ENCODE measurements at regions not wholly inside any gene's neighbourhood (a gene's known extent, or its start where the extent isn't known, plus 50 kb on each side); places are given as distances from the start of the nearest gene placed in this dataset.
A peak's percentile ranks its signal among the peaks of the same experiment; 100 is the strongest.

DNA sequence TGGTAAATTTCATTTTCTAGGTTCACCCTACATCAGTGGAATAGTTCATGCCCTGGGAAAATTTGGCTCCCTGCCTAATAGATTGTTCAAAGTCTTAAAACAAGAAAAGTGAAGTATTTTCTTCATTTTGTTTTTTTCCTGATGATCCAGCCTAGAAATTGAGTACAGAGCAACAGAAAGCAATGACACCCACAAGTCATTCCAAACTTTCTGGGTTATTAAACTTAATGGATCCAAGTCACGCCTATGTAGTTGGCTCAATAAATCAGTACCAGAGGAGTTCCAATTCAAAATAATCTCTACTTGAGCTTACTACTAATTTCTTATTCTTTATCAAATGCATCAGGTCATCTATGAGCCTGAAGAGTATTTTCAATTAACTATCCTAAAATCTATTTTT is 937.6 kb upstream of the SLIT2 start:
- DNase-seq (ENCODE audit: low spot score), result no peak

DNA sequence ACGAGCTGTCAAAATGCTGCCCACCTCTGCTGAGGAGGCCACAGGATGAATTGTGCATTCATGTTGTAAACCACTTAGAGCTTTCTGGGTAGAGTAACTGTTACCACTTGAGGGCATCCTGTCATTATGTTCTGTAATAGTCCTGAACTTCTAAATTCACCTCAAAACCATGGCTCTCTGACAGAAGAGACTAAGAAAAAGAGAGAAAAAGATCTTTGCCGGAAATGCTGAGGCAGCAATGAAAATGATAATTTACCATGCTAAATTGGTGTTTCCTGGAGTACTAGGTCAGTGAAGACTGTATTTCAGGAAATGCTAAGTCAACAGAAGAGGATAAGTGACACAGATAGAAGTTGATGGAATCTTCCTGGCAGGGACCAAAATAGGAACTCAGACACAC is 942.3 kb upstream of the SLIT2 start:
- peak; percentile 11 for DNase-seq (ENCODE audit: low spot score)

DNA sequence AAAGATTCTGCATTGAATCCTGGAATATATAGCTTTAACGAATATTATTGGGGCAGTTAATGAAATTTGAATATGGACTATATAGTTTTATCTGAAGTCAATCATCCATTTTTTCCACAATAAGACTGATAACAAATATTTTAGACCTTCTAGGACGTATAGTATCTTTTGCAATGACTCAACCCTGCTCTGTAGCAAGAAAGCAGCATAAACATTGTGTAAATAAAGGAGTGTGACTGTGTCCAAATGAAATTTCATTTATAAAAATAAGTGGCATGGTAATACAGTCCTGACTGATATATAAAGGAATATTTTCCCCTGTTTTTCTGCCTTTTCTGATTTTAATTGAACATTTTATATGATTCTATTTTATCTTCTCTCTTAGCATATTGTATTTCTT is 947.7 kb upstream of the SLIT2 start:
- no peak for DNase-seq (ENCODE audit: low spot score)

DNA sequence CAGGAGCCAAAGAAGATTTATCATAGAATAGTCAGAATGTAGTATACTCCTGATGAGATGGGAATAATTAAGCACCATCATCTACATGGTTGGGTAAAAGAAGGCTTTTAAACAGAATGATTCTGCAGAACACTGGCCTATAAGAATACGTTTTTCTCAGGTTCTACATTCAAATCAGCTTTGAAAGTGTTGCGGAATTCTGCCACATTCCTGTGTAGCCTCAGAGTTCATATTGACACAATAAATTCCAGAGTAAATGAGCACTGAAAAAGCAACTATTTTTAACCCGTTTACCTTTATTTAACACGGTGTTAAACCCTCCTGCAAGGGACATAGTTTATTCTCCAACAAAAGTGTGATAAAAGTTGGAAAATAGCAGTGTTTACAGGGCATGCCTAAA is 950.2 kb upstream of the SLIT2 start:
- no peak for DNase-seq (ENCODE audit: low spot score)

DNA sequence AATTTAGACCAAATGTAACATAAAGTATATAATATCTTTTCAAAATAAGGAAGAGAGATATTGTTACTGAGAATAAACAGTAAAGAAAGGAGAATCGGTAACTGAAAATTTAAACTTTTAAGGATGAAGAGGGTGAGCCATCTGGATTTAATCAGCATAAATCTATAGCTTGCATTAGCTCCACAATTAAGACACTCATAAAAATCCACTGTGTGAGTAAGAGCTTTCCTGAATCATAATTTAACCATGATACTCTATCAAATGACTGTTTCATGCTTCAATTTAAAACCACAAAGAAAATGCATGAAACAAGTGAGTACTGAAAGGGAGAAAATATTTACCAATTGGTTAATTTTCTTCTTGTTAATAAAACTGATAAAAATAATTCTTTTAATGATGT is 951.5 kb upstream of the SLIT2 start:
- no peak for DNase-seq (ENCODE audit: low spot score)

DNA sequence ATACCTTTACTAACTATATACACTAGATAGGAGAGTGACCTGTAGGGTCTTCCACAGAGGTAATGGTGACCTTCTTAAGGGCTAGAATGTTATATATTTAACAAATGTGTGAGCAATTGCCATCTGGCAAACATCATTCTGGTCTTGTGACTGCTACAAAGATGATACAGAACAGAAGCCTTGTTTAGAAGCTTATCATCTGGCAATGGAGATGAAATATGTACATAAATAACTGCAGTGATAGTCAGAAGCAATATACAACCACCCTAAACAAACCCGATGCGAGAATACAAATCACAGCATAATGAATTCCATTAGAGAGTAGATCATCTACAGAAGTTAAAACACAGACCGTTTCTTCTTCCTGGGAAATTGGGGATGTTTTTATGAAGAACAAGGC is 952.7 kb upstream of the SLIT2 start:
- DNase-seq (ENCODE audit: low spot score), result no peak

DNA sequence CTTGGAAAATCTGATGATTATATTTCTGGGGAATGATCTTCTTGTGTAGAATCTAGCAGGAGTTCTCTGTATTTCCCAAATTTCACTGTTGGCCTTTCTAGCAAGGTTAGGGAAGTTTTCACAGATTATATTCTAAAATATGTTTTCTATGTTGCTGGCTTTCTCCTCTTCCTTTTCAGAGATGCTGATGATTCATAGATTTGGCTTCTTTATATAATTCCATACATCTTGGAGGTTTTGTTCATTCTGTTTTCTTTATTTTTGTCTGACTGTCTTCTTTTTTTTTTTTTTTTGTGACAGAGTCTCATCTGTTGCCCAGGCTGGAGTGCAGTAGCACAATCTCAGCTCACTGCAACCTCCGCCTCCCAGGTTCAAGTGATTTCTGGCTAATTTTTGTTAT is 957.9 kb upstream of the SLIT2 start:
- DNase-seq (ENCODE audit: low spot score), result no peak

DNA sequence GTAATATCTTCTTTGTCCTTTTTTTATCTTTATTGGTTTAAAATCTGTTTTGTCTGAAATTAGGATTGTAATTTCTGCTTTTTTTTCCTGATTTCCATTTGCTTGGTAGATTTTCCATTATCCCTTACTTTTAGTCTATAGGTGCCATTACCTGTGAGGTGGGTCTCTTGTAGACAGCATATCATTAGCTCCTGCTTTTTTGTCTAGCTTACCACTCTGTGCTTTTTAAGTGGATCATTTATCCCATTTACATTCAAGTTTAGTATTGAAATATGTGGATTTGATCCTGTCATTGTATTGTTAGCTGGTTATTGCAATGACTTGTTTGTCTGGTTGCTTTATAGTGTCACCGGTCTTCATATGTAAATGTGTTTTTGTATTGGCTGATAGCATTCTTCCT is 958.6 kb upstream of the SLIT2 start:
- no peak for DNase-seq (ENCODE audit: low spot score)

DNA sequence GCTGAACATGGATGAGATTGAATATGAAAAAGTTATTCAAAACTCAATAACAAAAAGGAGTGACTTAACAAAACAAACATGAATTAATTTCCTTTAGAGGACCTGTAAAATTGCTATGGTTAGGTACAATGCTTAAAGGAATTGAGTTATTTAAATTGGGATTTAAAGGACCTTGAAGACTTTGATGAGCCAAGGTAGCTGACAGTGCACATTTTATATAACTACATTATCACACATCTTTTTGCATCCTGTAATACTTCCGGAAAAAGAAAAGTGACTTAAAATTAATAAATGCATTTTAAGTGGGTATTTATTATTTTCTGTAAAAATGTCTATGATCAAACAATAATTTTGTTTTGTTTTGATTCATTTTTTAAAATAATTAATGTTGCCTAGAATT is 964.8 kb upstream of the SLIT2 start:
- DNase-seq (ENCODE audit: low spot score), result no peak

DNA sequence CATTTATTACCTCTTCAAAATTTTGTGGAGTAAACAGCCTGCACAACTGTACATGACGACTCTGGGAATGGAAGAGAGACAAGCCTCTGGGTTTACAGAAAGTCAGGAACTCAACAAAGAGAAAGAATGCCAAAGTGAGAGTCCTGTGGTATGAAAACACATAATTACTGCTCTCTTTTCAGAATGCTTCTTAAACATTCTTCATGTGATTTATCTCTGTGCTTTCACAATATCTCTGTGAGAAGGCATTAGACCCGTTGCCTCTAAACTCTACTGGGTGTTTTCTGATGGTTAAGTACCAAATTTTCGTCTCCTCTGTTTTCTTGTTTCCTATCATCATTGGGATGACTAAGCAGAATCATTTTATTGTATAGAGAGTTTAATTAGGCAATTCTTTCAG is 966.6 kb upstream of the SLIT2 start:
- no peak for DNase-seq (ENCODE audit: low spot score)

DNA sequence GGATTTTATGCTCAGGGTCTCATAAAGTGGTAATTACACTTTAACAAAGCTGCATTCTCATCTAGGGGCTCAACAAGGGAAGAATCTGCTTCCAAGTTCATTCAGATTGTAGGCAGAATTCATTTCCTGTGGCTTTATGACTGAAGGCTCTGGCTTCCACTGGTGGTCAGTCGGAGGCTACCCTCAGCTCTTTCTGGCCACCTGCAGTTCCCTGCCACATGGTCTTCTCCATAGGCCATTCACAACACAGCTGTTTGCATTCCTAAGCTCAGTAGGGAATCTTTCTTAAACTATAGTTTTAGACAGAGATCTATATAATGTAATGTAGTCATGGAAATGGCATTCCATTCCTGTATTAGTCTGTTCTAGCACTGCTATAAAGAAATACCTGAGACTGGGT is 973.0 kb upstream of the SLIT2 start:
- DNase-seq (ENCODE audit: low spot score), result no peak

DNA sequence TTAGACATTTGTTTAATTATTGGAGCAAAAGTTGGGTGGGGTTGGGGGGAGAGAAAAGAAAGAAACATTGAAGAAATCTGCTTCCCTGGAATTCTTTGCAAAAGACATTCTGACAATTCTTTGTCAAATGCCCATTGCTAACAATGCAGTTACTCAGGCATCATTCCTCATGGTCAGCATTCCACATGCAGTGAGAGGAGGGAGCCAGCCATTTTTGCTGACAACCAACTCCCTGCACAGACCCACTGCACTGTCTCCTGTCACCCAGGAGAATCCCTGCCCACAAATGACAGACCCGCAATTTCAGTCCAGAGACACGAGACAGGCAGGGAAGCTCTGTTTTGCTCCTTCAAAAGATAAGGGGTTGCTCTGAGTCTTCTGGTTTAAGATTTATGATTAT is 985.1 kb upstream of the SLIT2 start:
- DNase-seq (ENCODE audit: low spot score), result peak; percentile 6

DNA sequence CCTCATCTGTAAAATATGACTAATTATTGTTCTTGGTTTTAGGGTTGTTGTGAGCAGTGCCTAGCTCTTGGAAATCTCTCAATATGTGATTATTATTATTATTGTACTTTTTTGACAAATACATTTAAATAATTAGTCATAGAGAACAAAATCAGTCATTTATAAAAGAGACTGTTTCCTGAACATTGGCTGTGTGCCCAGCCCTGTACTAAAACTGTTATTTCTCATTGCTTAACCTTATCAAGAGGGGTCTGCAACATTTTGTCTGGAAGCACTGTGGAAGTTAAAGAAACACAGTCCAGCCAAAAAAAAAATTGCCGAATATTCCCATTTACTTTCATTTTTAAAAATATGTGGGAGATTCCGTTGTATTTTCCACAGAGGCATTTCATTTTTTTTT is 989.2 kb upstream of the SLIT2 start:
- no peak for DNase-seq (ENCODE audit: low spot score)

DNA sequence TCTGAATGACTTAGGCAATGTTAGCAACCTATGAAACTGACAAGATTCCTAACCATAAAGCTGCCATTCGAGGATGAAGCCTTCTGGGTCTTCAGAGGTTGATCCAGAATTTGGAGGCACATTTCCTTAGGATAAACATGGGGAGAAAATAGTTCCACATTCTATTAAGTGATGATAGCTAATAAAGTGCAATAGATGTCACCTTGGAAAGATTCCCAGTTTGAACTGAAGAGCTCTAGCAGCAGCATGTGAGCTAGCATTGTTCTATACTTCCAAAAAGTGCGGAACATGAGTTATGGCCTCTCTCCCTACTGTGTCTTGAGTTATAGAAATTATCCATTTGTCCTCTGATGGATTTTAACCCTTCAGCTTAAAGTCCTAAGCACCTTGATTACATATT is 991.4 kb upstream of the SLIT2 start:
- no peak for DNase-seq (ENCODE audit: low spot score)

DNA sequence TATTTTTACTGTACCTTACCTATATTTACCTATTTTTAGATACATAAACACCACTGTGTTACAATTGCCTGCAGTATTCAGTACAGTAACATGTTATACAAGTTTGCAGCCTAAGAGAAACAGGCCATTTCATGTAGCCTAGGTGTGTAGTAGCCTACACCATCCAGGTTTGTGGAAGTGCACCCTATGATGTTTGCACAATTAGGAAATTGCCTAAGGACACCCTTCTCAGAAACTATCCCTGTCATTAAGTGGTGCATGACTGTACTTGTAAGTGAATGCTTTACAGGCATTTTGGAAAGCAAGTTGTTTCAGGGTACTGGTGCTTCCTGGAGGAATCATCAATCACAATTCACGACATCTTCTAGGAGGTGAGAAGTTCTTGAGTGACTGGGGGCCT is 991.8 kb upstream of the SLIT2 start:
- no peak for DNase-seq (ENCODE audit: low spot score)

DNA sequence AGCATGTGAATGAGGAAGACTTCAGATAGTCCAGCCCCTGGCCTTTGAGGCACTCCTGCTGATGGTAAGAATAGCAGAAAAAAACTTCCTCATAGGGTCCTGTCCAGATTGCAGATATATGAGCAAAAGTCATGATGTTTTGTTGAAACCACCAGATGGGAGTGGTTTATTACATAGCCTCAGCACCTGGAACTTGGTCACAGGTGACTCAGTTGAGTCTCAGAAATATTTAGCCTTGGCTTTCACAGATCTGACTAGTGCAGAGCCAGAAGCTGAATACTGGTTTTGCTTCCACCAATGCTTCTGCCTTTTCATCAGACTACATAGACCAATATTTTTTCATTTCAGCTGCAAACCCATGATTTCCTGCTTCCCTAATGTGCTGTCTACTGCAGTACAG is 994.9 kb upstream of the SLIT2 start:
- no peak for DNase-seq (ENCODE audit: low spot score)

DNA sequence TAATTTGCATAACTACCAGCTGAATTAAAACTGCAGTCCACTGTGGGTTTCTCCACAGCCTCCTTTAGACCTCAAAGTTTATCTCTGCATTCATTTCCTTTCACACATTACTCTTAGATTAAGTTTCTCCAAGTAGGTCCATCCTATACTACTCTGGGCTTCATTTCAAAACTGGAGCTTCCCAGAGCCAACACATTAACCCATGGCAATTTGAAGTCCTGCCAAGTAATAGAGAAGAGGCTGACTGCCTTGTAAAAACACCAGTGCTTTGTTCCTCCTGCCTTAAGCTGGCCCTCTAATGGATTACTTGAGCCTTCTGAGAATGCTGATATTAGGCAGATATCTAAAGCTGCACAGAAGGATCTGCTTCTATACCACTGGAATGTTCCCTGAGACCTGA is 997.2 kb upstream of the SLIT2 start:
- DNase-seq (ENCODE audit: low spot score), result no peak

DNA sequence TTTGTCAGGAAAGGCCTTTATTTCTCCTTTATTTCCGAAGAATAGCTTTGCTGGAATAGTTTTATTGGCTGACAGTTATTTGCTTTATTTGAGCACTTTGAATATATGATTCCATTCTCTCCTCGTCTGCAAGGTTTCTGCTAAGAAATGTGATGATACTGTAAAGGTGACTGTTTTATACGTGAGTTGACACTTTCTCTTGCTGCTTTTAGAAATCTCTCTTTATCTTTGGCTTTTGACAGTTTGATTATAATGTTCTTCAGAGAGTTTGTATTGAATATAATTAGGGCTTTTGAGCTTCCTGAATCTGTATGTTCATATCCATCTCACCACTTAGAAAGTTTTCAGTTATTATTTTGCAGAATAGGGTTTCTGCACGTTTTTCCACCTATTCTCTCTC is 1003.7 kb upstream of the SLIT2 start:
- no peak for DNase-seq (ENCODE audit: low spot score)

DNA sequence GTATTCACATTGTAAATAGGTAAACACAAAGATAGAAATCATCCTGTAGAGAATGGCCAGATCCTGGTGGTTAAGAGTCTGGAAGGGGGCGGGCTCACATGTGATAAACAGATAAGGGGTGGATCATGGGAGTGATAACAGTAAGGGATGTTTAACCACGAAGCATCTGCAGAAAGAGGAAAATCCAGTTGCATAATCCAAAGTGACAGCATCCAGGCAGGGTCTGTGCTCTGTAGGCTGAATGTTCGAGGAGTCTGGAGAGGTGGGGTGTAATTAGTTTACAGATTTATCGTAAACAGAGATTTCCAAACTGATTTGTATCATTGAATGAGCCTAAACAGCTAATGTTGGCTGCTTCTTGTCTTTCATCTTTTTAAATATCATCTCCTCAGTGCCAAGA is 1009.8 kb upstream of the SLIT2 start:
- DNase-seq (ENCODE audit: low spot score), result no peak

DNA sequence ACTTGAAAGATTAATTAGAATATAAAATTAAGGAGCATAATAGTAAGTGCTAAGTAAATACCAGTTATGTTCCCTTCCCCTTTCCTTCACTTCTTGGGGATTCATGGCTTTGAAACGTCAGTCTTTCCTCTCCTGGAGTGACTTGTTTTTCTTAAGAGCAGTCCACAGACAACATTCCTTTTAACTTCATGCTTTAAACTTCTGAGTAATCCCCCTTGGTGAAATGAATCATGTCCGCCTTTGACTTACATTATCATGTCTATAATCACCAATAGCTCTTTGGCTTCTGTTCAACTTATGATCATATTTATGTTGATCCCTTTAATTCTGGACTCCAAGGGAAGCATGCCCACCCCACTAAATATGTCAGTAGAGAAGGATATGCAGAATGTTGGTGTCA is 1012.1 kb upstream of the SLIT2 start:
- DNase-seq (ENCODE audit: low spot score), result peak; percentile 5

DNA sequence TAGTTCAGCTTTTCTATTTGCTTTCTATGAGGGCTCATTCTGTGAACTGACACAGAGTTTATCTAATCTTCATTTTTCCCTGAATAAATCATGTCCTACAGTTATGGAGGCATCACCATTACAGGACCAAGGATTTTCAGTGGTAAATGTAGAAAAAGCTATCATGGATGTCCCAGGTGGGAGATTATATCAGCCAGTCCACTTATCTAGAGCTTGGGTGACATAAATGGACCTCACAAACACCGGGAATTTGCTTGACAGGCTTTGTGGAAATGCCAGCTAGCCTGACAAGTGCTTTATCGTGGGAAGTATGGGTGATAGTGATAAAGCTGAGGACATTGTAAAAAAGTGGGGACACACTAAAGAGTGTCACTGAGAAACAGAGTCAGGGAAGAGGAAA is 1015.2 kb upstream of the SLIT2 start:
- DNase-seq (ENCODE audit: low spot score), result no peak

DNA sequence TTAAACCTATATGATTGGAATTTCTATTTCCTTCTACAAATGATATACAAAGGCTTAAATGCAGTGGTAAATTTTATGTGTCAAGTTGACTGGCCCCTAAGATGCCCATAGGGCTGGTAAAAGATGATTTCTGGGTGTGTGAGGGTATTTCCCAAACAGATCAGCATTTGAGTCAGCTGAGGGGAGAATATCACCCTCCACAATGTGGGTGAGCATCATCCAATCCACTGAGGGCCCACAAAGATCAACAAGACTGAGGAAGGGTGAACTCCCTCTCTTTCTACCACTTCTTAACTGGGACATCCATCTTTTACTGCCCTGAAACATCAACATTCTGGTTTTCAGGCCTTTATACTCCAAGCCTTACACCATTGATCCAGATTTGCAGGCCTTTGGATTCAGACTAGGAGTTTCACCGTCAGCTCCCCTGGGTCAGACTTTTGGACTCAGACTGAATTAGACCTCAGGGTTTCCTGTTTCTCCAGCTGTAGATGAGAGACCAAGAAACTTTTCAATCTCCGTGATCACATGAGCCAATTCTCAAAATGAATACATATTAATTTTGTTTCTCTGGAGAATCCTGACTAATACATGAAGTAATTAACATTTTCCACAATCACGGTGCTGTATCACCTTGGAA is 1020.7 kb upstream of the SLIT2 start:
- DNase-seq (ENCODE audit: low spot score), result no peak

DNA sequence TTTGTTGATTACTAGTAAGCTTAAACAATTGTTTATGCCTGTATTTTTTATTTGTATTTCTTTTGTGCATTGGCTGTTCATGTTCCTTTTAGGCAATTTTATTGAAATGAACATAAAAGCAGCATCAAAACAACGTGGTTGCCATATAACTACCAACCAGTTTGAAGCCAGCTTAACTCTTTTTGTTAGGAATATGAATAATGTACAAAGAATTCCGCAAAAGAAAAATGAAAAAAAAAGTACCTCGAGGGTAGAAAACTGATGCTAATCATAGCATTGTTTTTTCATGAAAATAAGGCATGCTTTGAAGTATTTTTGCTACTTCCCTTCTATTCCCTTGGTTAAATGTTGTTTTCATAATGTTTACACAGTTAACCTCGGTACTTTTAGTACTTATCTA is 1024.0 kb upstream of the SLIT2 start:
- peak; percentile 12 for DNase-seq (ENCODE audit: low spot score)

DNA sequence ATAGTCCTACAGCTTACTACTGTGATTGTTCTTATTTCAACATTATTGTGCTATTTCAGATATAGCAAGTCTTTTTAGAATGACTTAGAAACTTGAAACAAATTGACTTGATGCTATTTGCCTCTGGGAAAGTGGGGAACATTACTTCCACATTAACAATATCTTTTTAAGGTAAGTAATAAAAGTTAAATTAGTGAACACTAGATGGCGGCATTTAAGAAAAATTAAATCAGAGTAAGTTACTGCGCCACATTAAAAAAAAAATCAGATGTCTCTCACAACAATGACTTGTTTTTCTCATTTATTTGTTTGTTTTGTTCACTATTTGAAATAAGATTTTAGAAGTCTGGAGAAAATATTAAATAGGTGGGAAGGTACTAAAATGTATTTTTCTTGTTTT is 1026.9 kb upstream of the SLIT2 start:
- no peak for DNase-seq (ENCODE audit: low spot score)

DNA sequence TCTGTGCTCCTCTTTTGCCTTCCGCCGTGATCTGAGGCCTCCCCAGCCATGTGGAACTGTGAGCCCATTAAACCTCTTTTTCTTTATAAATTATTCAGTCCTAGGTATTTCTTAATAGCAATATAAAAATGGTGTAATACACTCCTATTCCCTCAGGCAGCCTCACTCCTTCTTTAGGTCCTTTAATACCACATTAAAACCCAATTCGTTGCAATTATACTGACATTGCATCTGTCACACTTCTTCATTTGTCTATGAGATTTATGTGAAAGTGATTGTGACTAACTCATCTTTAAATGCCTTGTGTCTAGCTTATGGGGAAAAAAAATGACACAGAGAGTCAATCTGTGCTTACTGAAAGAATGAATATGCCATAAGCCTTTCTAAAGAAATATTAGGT is 1035.2 kb upstream of the SLIT2 start:
- DNase-seq (ENCODE audit: low spot score), result no peak
